A673 (cell line): ENCODE measurements at regions not wholly inside any gene's neighbourhood (a gene's known extent, or its start where the extent isn't known, plus 50 kb on each side); places are given as distances from the start of the nearest gene placed in this dataset.

Experiments used
- BruUV-seq: library from RNA; stranded (reverse); fragments of 400-500 nt; replicated peaks from 2 replicates; lab custom pipeline; 2021; lab: Mats Ljungman, UMichigan
- CTCF ChIA-PET: fragments of 300-600 bp; sonication (Branson Sonifier 250); formaldehyde crosslinking; loops from one replicate; lab custom pipeline; 2022; ENCODE audit warnings: antibody characterized with exemption; lab: Charles Lee
- POLR2A ChIA-PET: fragments of 300-600 bp; sonication (Branson Sonifier 250); formaldehyde crosslinking; loops from one replicate; lab custom pipeline; 2022; ENCODE audit warnings: antibody characterized with exemption; ENCODE audit not compliant: low non-redundant PET; lab: Charles Lee
- DNase-seq: peaks from one replicate; pipeline ENCODE4 v3.0.0-alpha.2; 2015; ENCODE audit warnings: low spot score
- H3K27ac ChIP-seq: fragments of 200-600 bp; sonication (generic); 2 replicates; pipeline ENCODE4 v1.5.1; 2016; ENCODE audit warnings: mixed run types, low read depth, mild to moderate bottlenecking, mixed read lengths, antibody characterized with exemption, low read length; ENCODE audit not compliant: poor library complexity, severe bottlenecking
- H3K27me3 ChIP-seq: fragments of 200-600 bp; sonication (generic); replicated peaks from 2 replicates; pipeline ENCODE4 v1.6.1; 2017; ENCODE audit warnings: mixed run types, low read depth, mild to moderate bottlenecking, mixed read lengths, antibody characterized with exemption, low read length; ENCODE audit not compliant: insufficient read depth, poor library complexity
- H3K36me3 ChIP-seq: fragments of 200-600 bp; sonication (generic); 2 replicates; pipeline ENCODE4 v1.6.1; 2016; ENCODE audit warnings: mixed run types, mild to moderate bottlenecking, mixed read lengths, antibody characterized with exemption, low read length; ENCODE audit not compliant: insufficient read depth, poor library complexity, severe bottlenecking
- H3K4me1 ChIP-seq: fragments of 200-600 bp; sonication (generic); 2 replicates; pipeline ENCODE4 v1.6.1; 2017; ENCODE audit warnings: mixed run types, mild to moderate bottlenecking, mixed read lengths, antibody characterized with exemption, low read length; ENCODE audit not compliant: insufficient read depth, poor library complexity, severe bottlenecking
- H3K4me3 ChIP-seq: fragments of 200-600 bp; sonication (generic); 2 replicates; pipeline ENCODE4 v1.5.1; 2016; ENCODE audit warnings: low read depth, mixed run types, mild to moderate bottlenecking, mixed read lengths, low read length; ENCODE audit not compliant: poor library complexity, severe bottlenecking
- H3K9me3 ChIP-seq: fragments of 200-600 bp; sonication (generic); 2 replicates; pipeline ENCODE4 v1.6.1; 2016; ENCODE audit warnings: mixed run types, low read depth, mild to moderate bottlenecking, mixed read lengths, antibody characterized with exemption, low read length; ENCODE audit not compliant: poor library complexity, severe bottlenecking
- EZH2 ChIP-seq: fragments of 200-600 bp; sonication (generic); IDR thresholded peaks from 2 replicates; pipeline ENCODE4 v1.6.1; 2017; ENCODE audit warnings: borderline replicate concordance, low read depth, mild to moderate bottlenecking, mixed read lengths, antibody characterized with exemption, low read length; ENCODE audit not compliant: poor library complexity, severe bottlenecking
- intact Hi-C: fragments of 100-400 bp; cut with micrococcal nuclease; formaldehyde crosslinking; loops from one replicate; pipeline ENCODE4 v1.10.0; 2022; ENCODE audit not compliant: unreplicated experiment
- TF ChIP-seq, protein P1 (sequence below): fragments of 300-800, 200-600 bp; sonication (generic); conservative IDR thresholded peaks from 2 replicates; pipeline ENCODE4 v1.5.1; 2017; ENCODE audit warnings: low read depth, mild to moderate bottlenecking, antibody characterized with exemption, low read length, moderate library complexity, mixed read lengths

DNA sequence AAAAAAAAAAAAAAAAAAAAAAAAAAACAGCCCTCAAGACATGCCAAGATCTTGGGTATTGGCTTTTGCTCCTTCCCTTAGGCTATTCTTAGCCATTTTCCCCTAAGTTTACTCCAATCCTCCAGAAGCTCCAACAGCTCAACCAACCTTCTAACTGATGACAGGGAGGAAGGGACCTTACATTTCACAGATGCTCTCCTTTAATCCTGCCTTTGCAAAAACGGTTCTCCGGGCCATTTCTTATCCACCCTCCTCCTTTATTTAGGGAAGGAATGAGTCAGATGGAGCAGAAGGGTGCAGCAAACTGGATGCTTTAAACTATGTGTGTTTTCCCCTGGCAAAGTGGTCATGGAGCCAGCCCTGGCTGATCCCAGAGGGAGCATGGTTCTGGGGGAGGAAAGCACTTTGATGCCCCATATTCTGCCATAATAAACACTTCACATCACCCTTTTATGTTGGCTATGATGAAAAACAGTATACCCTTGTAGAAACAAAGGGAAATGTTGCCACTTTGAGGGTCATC lies 369.4 kb upstream of the DMAC1 start:
- no peaks in the 10 kb centered on the region for H3K36me3 ChIP-seq
- no peak for TF ChIP-seq EZH2
- TF ChIP-seq, protein P1, sequence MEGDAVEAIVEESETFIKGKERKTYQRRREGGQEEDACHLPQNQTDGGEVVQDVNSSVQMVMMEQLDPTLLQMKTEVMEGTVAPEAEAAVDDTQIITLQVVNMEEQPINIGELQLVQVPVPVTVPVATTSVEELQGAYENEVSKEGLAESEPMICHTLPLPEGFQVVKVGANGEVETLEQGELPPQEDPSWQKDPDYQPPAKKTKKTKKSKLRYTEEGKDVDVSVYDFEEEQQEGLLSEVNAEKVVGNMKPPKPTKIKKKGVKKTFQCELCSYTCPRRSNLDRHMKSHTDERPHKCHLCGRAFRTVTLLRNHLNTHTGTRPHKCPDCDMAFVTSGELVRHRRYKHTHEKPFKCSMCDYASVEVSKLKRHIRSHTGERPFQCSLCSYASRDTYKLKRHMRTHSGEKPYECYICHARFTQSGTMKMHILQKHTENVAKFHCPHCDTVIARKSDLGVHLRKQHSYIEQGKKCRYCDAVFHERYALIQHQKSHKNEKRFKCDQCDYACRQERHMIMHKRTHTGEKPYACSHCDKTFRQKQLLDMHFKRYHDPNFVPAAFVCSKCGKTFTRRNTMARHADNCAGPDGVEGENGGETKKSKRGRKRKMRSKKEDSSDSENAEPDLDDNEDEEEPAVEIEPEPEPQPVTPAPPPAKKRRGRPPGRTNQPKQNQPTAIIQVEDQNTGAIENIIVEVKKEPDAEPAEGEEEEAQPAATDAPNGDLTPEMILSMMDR: no peak
- H3K4me1 ChIP-seq: no peaks in the 10 kb centered on the region
- H3K4me3 ChIP-seq: no peak overlapping the region
- H3K27ac ChIP-seq: no peak overlapping the region
- intact Hi-C loops: no loop called here
- no peak for DNase-seq
- ChIA-PET POLR2A (no interaction called here), CTCF (no interaction called here)
- no peaks in the 10 kb centered on the region for H3K27me3 ChIP-seq
- peaks cover 7% of the 10 kb centered on the region for H3K9me3 ChIP-seq
- BruUV-seq: no TSS peak

DNA sequence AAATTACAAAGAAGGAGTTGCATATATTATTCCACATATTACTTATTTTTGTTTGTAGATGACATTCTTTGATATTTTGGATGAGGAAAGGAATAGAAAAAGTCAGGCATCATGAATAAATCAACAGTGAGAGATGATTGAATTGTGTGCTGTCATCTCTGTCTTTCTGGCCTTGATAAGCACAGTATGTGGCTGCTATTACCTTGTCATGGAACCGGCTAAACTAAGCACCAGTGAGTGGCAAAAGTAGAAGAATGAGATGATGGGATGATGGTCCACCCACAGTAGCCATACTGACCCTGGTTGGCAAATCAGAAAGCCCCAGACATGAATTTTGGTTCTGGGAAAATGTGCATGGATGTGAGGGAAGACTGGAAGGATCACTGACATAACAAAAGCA lies 361.2 kb upstream of the DMAC1 start:
- Histone ChIP-seq H3K36me3 (no peaks in the 10 kb centered on the region), H3K9me3 (no peaks in the 10 kb centered on the region), H3K27ac (no peak overlapping the region), H3K4me1 (no peaks in the 10 kb centered on the region), H3K27me3 (no peaks in the 10 kb centered on the region), H3K4me3 (no peak overlapping the region)
- POLR2A ChIA-PET: no interaction called here
- BruUV-seq: no TSS peak
- intact Hi-C loops: no loop called here
- TF ChIP-seq EZH2: no peak
- TF ChIP-seq, protein P1: no peak
- no peak for DNase-seq
- CTCF ChIA-PET: no interaction called here

DNA sequence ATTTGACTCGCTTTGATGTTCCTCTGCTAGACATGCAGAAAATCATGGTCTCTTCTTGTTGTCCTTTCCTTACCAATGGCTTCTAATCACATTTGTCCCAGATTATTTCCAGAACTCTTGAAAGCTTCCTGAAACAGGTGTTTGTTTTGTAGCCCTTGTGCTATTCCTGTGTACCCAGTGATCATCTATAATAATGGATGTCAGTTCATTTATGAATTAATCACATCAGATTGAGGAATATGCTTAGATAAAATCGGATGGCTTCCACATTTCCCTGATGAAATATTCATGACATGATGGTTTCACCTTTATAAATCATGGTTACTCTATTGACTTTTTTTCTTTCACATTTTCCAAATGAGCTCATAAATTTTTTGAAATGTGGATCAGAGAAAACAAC lies 359.0 kb upstream of the DMAC1 start:
- no peak for DNase-seq
- intact Hi-C loops: no loop called here
- Histone ChIP-seq H3K36me3 (no peaks in the 10 kb centered on the region), H3K27me3 (no peaks in the 10 kb centered on the region), H3K4me1 (no peaks in the 10 kb centered on the region), H3K27ac (no peak overlapping the region), H3K9me3 (no peaks in the 10 kb centered on the region), H3K4me3 (no peak overlapping the region)
- BruUV-seq: no TSS peak
- TF ChIP-seq, protein P1: no peak
- ChIA-PET POLR2A (no interaction called here), CTCF (no interaction called here)
